ENCODE measurements at regions not wholly inside any gene's neighbourhood (a gene's known extent, or its start where the extent isn't known, plus 50 kb on each side); places are given as distances from the start of the nearest gene placed in this dataset.

DNA sequence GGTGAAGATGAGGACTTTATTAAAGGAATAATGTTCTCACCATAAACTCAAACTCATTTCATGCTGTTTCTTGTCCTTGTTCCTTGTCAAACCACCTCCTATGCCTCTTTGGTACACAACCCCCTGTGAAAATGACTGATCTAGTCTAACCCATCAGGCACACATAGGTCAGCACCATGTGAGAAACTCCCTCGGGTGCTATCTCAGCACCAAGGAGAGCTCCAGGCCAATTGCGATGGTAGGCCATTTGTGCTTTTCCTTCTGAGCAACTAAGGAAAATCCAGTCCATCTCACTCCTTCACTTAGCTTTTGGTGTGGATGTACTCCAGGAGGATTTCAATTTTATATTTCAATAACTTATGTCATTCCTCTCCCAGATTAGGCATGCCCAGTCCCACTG, 199.8 kb downstream of the ZNF608 start:
- TF ChIP-seq, protein P1, sequence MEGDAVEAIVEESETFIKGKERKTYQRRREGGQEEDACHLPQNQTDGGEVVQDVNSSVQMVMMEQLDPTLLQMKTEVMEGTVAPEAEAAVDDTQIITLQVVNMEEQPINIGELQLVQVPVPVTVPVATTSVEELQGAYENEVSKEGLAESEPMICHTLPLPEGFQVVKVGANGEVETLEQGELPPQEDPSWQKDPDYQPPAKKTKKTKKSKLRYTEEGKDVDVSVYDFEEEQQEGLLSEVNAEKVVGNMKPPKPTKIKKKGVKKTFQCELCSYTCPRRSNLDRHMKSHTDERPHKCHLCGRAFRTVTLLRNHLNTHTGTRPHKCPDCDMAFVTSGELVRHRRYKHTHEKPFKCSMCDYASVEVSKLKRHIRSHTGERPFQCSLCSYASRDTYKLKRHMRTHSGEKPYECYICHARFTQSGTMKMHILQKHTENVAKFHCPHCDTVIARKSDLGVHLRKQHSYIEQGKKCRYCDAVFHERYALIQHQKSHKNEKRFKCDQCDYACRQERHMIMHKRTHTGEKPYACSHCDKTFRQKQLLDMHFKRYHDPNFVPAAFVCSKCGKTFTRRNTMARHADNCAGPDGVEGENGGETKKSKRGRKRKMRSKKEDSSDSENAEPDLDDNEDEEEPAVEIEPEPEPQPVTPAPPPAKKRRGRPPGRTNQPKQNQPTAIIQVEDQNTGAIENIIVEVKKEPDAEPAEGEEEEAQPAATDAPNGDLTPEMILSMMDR (IDR thresholded peaks at IDR 0.05) = no peak
- Histone ChIP-seq H3K9me3 (no peaks in the 10 kb centered on the region), H3K4me1 (peaks cover 0 to 8% (median 5%) of the 10 kb centered on the region in 3 donors), H3K27ac (no peak overlapping the region), H3K4me3 (no peak overlapping the region), H3K36me3 (no peaks in the 10 kb centered on the region), H3K27me3 (no peaks in the 10 kb centered on the region)
- intact Hi-C loops (cut with DNase I) = no loop called here
- 46 to 47% methylated on average over 2 of the region's 2 CpGs for WGBS, 2 donors
- no peak for ATAC-seq
- no peak for FAIRE-seq
- no peak for DNase-seq

DNA sequence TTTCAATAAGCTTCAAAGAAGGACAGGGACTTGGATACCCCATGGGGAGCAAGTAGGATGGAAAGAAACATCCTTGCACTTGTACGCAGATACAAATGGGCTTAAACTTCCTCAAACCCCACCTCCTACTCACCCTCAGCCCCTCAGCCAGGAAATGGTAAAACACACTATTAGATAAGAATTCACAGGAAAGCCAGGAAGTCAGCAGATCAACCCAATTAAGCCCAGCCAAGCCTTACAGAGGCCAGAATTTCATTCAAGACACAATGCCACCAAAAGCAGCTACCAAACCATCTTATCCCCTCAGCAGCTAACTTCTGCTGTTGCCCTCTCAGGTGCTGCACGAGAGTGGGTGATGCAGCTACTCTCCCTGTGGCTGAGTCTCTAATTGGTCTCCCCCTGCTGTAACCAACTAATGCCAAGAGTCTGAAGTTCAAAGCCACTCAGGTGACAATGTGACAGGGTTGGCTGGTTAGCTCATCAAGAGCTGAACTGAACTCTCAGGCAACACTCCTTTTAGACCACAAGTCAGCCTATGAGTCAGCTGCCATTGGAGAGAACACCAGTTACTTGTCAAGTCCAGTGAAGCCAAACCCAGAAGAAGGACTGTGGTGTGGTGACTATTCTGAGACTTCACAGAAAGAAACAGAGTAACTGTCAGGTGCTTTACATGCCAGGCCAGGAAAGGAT, 201.9 kb downstream of the ZNF608 start:
- no peak for ATAC-seq
- FAIRE-seq = no peak
- no peaks in the 10 kb centered on the region for H3K36me3 ChIP-seq
- no peaks in the 10 kb centered on the region for H3K27me3 ChIP-seq
- no peaks in the 10 kb centered on the region for H3K9me3 ChIP-seq
- H3K4me1 ChIP-seq = no peaks in the 10 kb centered on the region
- no peak overlapping the region for H3K27ac ChIP-seq
- WGBS, 2 donors = 83 to 85% methylated on average over 2 of the region's 2 CpGs
- TF ChIP-seq, protein P1 (IDR thresholded peaks at IDR 0.05) = no peak
- intact Hi-C loops (cut with DNase I) = no loop called here
- H3K4me3 ChIP-seq = no peak overlapping the region
- no peak for DNase-seq

DNA sequence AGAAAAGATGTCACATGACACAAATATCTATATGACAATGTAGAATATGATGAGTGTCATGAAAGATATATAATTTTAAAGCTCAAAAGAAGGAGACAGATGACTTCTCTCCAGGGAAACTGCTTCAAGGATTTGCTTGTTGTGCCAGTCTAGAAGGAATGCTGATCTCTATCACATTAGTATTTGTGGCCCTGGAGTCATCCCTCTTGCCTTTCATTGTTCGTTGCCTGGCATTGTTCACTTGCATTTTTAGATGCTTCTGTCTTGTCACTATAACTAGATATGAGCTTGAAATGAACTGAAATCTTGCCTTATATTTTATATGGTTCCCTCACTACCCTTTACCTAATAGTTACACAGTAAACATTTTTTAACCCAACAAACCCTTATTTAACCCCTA, 207.5 kb downstream of the ZNF608 start:
- Histone ChIP-seq H3K9me3 (no peaks in the 10 kb centered on the region), H3K27ac (no peak overlapping the region), H3K36me3 (no peaks in the 10 kb centered on the region), H3K4me1 (no peaks in the 10 kb centered on the region), H3K27me3 (no peaks in the 10 kb centered on the region), H3K4me3 (no peak overlapping the region)
- 75 to 87% methylated on average over 1 of the region's 1 CpG for WGBS, 2 donors
- TF ChIP-seq, protein P1 (IDR thresholded peaks at IDR 0.05) = no peak
- FAIRE-seq = no peak
- intact Hi-C loops (cut with DNase I) = no loop called here
- no peak for DNase-seq
- no peak for ATAC-seq

DNA sequence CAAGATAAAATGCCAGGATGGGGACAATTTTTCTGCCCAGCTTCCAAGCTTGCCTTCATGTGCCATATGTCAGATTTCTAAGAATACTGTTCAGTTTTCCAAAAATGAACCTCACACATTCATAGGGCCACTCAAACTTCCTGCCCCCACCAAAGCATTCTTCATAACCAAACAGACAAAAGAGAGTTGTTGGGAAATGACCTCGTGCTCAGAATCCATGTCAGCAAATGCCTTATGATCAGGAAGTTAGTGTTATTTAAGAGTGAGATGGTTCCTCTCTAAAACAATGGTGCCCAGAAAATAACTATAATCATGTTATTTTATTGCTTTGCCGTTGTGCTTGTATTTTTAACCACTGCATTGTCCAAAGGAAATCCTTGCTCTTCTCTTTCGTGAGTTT, 208.2 kb downstream of the ZNF608 start:
- 68 to 78% methylated on average over 3 of the region's 3 CpGs for WGBS, 2 donors
- H3K36me3 ChIP-seq = no peaks in the 10 kb centered on the region
- ATAC-seq (no peak), FAIRE-seq (no peak), DNase-seq (no peak)
- H3K4me3 ChIP-seq = no peak overlapping the region
- TF ChIP-seq, protein P1 (IDR thresholded peaks at IDR 0.05) = no peak
- no peaks in the 10 kb centered on the region for H3K27me3 ChIP-seq
- no peaks in the 10 kb centered on the region for H3K9me3 ChIP-seq
- no peak overlapping the region for H3K27ac ChIP-seq
- intact Hi-C loops (cut with DNase I) = no loop called here
- no peaks in the 10 kb centered on the region for H3K4me1 ChIP-seq

DNA sequence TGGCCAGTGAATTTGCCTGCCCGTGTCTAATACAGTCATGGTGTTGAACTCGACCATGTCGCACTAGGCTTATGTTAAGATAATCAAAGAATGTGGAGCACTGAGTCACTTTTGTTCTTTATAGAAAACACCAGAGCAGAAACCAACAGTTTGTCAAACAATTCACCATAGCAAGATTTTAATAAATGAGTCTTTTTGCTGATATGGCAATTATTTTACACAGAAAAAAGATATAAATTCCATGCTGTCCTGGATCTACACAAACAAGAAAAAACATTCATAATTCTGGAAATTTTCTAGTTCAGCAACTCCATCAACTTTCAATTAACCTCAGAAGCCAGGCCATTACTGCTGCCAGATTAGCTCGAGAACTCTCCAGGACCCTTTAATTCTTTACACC, 208.9 kb downstream of the ZNF608 start:
- ATAC-seq (no peak), DNase-seq (no peak), FAIRE-seq (no peak)
- H3K4me3 ChIP-seq = no peak overlapping the region
- WGBS, 2 donors = 92 to 94% methylated on average over 4 of the region's 4 CpGs
- no peaks in the 10 kb centered on the region for H3K4me1 ChIP-seq
- H3K27ac ChIP-seq = no peak overlapping the region
- H3K36me3 ChIP-seq = no peaks in the 10 kb centered on the region
- H3K27me3 ChIP-seq = no peaks in the 10 kb centered on the region
- intact Hi-C loops (cut with DNase I) = no loop called here
- TF ChIP-seq, protein P1 (IDR thresholded peaks at IDR 0.05) = no peak
- no peaks in the 10 kb centered on the region for H3K9me3 ChIP-seq
